GM18502 (cell line): ENCODE measurements at regions not wholly inside any gene's neighbourhood (a gene's known extent, or its start where the extent isn't known, plus 50 kb on each side); places are given as distances from the start of the nearest gene placed in this dataset.

ENCODE experiments used
- ATAC-seq: cut with Tn5 transposase; IDR thresholded peaks from one replicate; pipeline ENCODE4 v1.9.1; 2021; ENCODE audit warnings: mild to moderate bottlenecking; ENCODE audit not compliant: unreplicated experiment, poor library complexity

- ATAC-seq = no peak
Measured at GRCh38 chr2:43130548-43130875, 95.9 kb downstream of the ZFP36L2 start.

- no peak for ATAC-seq
Measured at GRCh38 chr2:43129676-43130547, 96.5 kb downstream of the ZFP36L2 start.

- ATAC-seq = no peak
Measured at GRCh38 chr2:43128559-43128955, 97.8 kb downstream of the ZFP36L2 start.

GRCh38 chr2:43127941-43128558, 98.4 kb downstream of the ZFP36L2 start:
- ATAC-seq = no peak

- peak; percentile 39 for ATAC-seq
Measured at GRCh38 chr2:43127208-43127940, 99.0 kb downstream of the ZFP36L2 start.

- no peak for ATAC-seq
Measured at GRCh38 chr2:43126817-43127207, 99.6 kb downstream of the ZFP36L2 start.

- no peak for ATAC-seq
Measured at GRCh38 chr2:43125090-43125998, 101.1 kb downstream of the ZFP36L2 start.

GRCh38 chr2:43124687-43125057, 101.7 kb downstream of the ZFP36L2 start:
- ATAC-seq = no peak

GRCh38 chr2:43123981-43124686, 102.3 kb downstream of the ZFP36L2 start:
- ATAC-seq = no peak

GRCh38 chr2:43123486-43123885, 102.9 kb downstream of the ZFP36L2 start:
- no peak for ATAC-seq

- no peak for ATAC-seq
Measured at GRCh38 chr2:43123028-43123427, 103.4 kb downstream of the ZFP36L2 start.

- ATAC-seq = no peak
Measured at GRCh38 chr2:43121580-43122314, 104.7 kb downstream of the ZFP36L2 start.

- no peak for ATAC-seq
Measured at GRCh38 chr2:43119303-43119702, 107.1 kb downstream of the ZFP36L2 start.

- no peak for ATAC-seq
Measured at GRCh38 chr2:43117521-43118143, 108.8 kb downstream of the ZFP36L2 start.

- no peak for ATAC-seq
Measured at GRCh38 chr2:43116988-43117387, 109.4 kb downstream of the ZFP36L2 start.

GRCh38 chr2:43115881-43116280, 110.5 kb downstream of the ZFP36L2 start:
- no peak for ATAC-seq

GRCh38 chr2:43114210-43114609, 112.2 kb downstream of the ZFP36L2 start:
- no peak for ATAC-seq

- ATAC-seq = no peak
Measured at GRCh38 chr2:43111788-43112554, 114.4 kb downstream of the ZFP36L2 start.
